ENCODE measurements at regions not wholly inside any gene's neighbourhood (a gene's known extent, or its start where the extent isn't known, plus 50 kb on each side); places are given as distances from the start of the nearest gene placed in this dataset.
"Not testable (repeated sequence)": the region's sequence is repeated elsewhere in the genome, so short reads cannot be mapped to it uniquely, and the experiment has no call there.

DNA sequence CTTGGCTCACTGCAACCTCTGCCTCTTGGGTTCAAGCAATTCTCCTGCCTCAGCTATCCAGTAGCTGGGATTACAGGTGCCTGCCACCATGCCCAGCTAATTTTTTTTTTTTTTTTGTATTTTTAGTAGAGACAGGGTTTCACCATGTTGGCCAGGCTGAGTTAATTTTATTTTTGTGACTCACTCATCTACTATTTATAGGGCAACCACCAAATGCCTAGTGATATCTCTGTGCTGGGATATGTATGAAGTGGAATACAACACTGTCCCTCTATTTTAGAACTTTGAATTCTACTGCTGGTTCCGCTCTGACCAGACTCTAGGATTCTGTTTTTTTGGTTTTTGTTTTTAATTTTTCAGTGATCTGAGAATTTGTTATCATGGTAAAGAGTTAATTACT lies 188.6 kb upstream of the CDH11 start:
- not testable (repeated sequence) for TF ChIP-seq POLR2A (IDR thresholded peaks at IDR 0.05)
- TF ChIP-seq, protein P1, sequence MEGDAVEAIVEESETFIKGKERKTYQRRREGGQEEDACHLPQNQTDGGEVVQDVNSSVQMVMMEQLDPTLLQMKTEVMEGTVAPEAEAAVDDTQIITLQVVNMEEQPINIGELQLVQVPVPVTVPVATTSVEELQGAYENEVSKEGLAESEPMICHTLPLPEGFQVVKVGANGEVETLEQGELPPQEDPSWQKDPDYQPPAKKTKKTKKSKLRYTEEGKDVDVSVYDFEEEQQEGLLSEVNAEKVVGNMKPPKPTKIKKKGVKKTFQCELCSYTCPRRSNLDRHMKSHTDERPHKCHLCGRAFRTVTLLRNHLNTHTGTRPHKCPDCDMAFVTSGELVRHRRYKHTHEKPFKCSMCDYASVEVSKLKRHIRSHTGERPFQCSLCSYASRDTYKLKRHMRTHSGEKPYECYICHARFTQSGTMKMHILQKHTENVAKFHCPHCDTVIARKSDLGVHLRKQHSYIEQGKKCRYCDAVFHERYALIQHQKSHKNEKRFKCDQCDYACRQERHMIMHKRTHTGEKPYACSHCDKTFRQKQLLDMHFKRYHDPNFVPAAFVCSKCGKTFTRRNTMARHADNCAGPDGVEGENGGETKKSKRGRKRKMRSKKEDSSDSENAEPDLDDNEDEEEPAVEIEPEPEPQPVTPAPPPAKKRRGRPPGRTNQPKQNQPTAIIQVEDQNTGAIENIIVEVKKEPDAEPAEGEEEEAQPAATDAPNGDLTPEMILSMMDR (IDR thresholded peaks at IDR 0.05), result not testable (repeated sequence)
